GM12891 (cell line): ENCODE measurements at regions not wholly inside any gene's neighbourhood (a gene's known extent, or its start where the extent isn't known, plus 50 kb on each side); places are given as distances from the start of the nearest gene placed in this dataset.

Source experiments
- PAX5 ChIP-seq: IDR thresholded peaks from 2 replicates; pipeline ENCODE4 v1.6.1; 2011; ENCODE audit warnings: low read length, moderate library complexity, mild to moderate bottlenecking; ENCODE audit not compliant: insufficient read depth, severe bottlenecking
- POLR2A ChIP-seq: IDR thresholded peaks from 2 replicates; pipeline ENCODE4 v1.6.1; 2011; ENCODE audit warnings: low read depth, low read length, control low read depth
- POLR2AphosphoS5 ChIP-seq: IDR thresholded peaks from 2 replicates; pipeline ENCODE4 v1.6.1; 2011; ENCODE audit warnings: low read depth, low read length, control low read depth
- POU2F2 ChIP-seq: IDR thresholded peaks from 2 replicates; pipeline ENCODE4 v1.6.1; 2011; ENCODE audit warnings: low read depth, mild to moderate bottlenecking, control low read depth, low read length, moderate library complexity
- SPI1 ChIP-seq: IDR thresholded peaks from 2 replicates; pipeline ENCODE4 v1.6.1; 2011; ENCODE audit warnings: low read depth, low read length, control low read depth
- TAF1 ChIP-seq: IDR thresholded peaks from 2 replicates; pipeline ENCODE4 v1.6.1; 2011; ENCODE audit warnings: low read depth, low read length, control low read depth

- no peak for TF ChIP-seq POLR2A
- TF ChIP-seq POLR2AphosphoS5: no peak
- no peak for TF ChIP-seq PAX5
- no peak for TF ChIP-seq TAF1
- no peak for TF ChIP-seq SPI1
- TF ChIP-seq POU2F2: no peak
These were observed 88.6 kb upstream of the DAZL start for GRCh38 chr3:16693820-16694219.
